ENCODE measurements at regions not wholly inside any gene's neighbourhood (a gene's known extent, or its start where the extent isn't known, plus 50 kb on each side); places are given as distances from the start of the nearest gene placed in this dataset.
A peak's percentile ranks its signal among the peaks of the same experiment; 100 is the strongest.
"Not testable (repeated sequence)": the region's sequence is repeated elsewhere in the genome, so short reads cannot be mapped to it uniquely, and the experiment has no call there.

- no peak for DNase-seq (ENCODE audit: low read depth, low spot score)
Observed at GRCh38 chr2:41283079-41283775, 764.6 kb upstream of the PKDCC start.

GRCh38 chr2:41293491-41293890 lies 754.3 kb upstream of the PKDCC start:
- no peak for DNase-seq (ENCODE audit: low read depth, low spot score)

GRCh38 chr2:41294331-41294730 lies 753.5 kb upstream of the PKDCC start:
- DNase-seq (ENCODE audit: low read depth, low spot score) = no peak

GRCh38 chr2:41313082-41313481 lies 734.7 kb upstream of the PKDCC start:
- no peak for DNase-seq (ENCODE audit: low read depth, low spot score)

GRCh38 chr2:41314511-41315070 lies 733.2 kb upstream of the PKDCC start:
- no peak for DNase-seq (ENCODE audit: low read depth, low spot score)

- no peak for DNase-seq (ENCODE audit: low read depth, low spot score)
Observed at GRCh38 chr2:41319437-41319836, 728.4 kb upstream of the PKDCC start.

GRCh38 chr2:41320491-41320890 lies 727.3 kb upstream of the PKDCC start:
- no peak for DNase-seq (ENCODE audit: low read depth, low spot score)

GRCh38 chr2:41321351-41321750 lies 726.5 kb upstream of the PKDCC start:
- no peak for DNase-seq (ENCODE audit: low read depth, low spot score)

GRCh38 chr2:41326851-41327250 lies 721.0 kb upstream of the PKDCC start:
- no peak for DNase-seq (ENCODE audit: low read depth, low spot score)

GRCh38 chr2:41329040-41329439 lies 718.8 kb upstream of the PKDCC start:
- DNase-seq (ENCODE audit: low read depth, low spot score) = no peak

GRCh38 chr2:41334159-41334558 lies 713.7 kb upstream of the PKDCC start:
- no peak for DNase-seq (ENCODE audit: low read depth, low spot score)

- not testable (repeated sequence) for DNase-seq (ENCODE audit: low read depth, low spot score)
Observed at GRCh38 chr2:41335573-41335972, 712.2 kb upstream of the PKDCC start.

- no peak for DNase-seq (ENCODE audit: low read depth, low spot score)
Observed at GRCh38 chr2:41337956-41338355, 709.9 kb upstream of the PKDCC start.

GRCh38 chr2:41344529-41344928 lies 703.3 kb upstream of the PKDCC start:
- no peak for DNase-seq (ENCODE audit: low read depth, low spot score)

- DNase-seq (ENCODE audit: low read depth, low spot score) = no peak
Observed at GRCh38 chr2:41353060-41353459, 694.8 kb upstream of the PKDCC start.

GRCh38 chr2:41355794-41356193 lies 692.0 kb upstream of the PKDCC start:
- DNase-seq (ENCODE audit: low read depth, low spot score) = no peak

- no peak for DNase-seq (ENCODE audit: low read depth, low spot score)
Observed at GRCh38 chr2:41364842-41365241, 683.0 kb upstream of the PKDCC start.

- DNase-seq (ENCODE audit: low read depth, low spot score) = no peak
Observed at GRCh38 chr2:41375901-41376300, 671.9 kb upstream of the PKDCC start.

GRCh38 chr2:41377837-41378236 lies 670.0 kb upstream of the PKDCC start:
- peak; percentile 20 for DNase-seq (ENCODE audit: low read depth, low spot score)

- peak; percentile 7 for DNase-seq (ENCODE audit: low read depth, low spot score)
Observed at GRCh38 chr2:41378420-41378819, 669.4 kb upstream of the PKDCC start.

GRCh38 chr2:41379496-41380221 lies 668.2 kb upstream of the PKDCC start:
- DNase-seq (ENCODE audit: low read depth, low spot score) = no peak

GRCh38 chr2:41381701-41382100 lies 666.1 kb upstream of the PKDCC start:
- DNase-seq (ENCODE audit: low read depth, low spot score) = no peak

GRCh38 chr2:41387519-41387918 lies 660.3 kb upstream of the PKDCC start:
- DNase-seq (ENCODE audit: low read depth, low spot score) = no peak

All from ELF-1 (cell line).